Chondrocyte (in vitro differentiated cells): ENCODE measurements at regions not wholly inside any gene's neighbourhood (a gene's known extent, or its start where the extent isn't known, plus 50 kb on each side); places are given as distances from the start of the nearest gene placed in this dataset.

Source experiments
- DNase-seq: peaks from one replicate; pipeline ENCODE4 v3.0.0; 2021; ENCODE audit warnings: mixed read lengths, low spot score
- H3K27ac Mint-ChIP-seq: one replicate; pipeline ENCODE4 v1.8.0; 2021; ENCODE audit warnings: mild to moderate bottlenecking, moderate library complexity, mixed read lengths; ENCODE audit not compliant: unreplicated experiment
- H3K27me3 Mint-ChIP-seq: 2 replicates; pipeline ENCODE4 v1.8.0; 2021; ENCODE audit warnings: low read depth, mixed read lengths
- H3K36me3 Mint-ChIP-seq: 2 replicates; pipeline ENCODE4 v1.8.0; 2021; ENCODE audit warnings: low read depth, mixed read lengths
- H3K4me1 Mint-ChIP-seq: 2 replicates; pipeline ENCODE4 v1.8.0; 2021; ENCODE audit warnings: low read depth, mild to moderate bottlenecking, mixed read lengths
- H3K4me3 Mint-ChIP-seq: one replicate; pipeline ENCODE4 v1.8.0; 2021; ENCODE audit warnings: mild to moderate bottlenecking, moderate library complexity, mixed read lengths; ENCODE audit not compliant: unreplicated experiment
- H3K9me3 Mint-ChIP-seq: 2 replicates; pipeline ENCODE4 v1.8.0; 2021; ENCODE audit warnings: low read depth, mixed read lengths
- CTCF ChIP-seq: fragments of 200-600 bp; sonication (generic); IDR thresholded peaks from 2 replicates; pipeline ENCODE4 v1.5.0; 2021; ENCODE audit warnings: antibody characterized with exemption, mild to moderate bottlenecking, moderate library complexity

- no peak for DNase-seq
- H3K36me3 Mint-ChIP-seq, result peaks cover 9% of the 10 kb centered on the region
- H3K9me3 Mint-ChIP-seq, result peaks cover 15% of the 10 kb centered on the region
- H3K4me1 Mint-ChIP-seq, result peaks cover 24% of the 10 kb centered on the region
- no peak for TF ChIP-seq CTCF
- no peaks in the 10 kb centered on the region for H3K27me3 Mint-ChIP-seq
- H3K27ac Mint-ChIP-seq, result no peak overlapping the region
- H3K4me3 Mint-ChIP-seq, result no peak overlapping the region
These were observed 668.2 kb upstream of the MARCKS start for GRCh38 chr6:113188962-113189361.

- H3K4me3 Mint-ChIP-seq, result no peak overlapping the region
- H3K4me1 Mint-ChIP-seq, result peaks cover 12% of the 10 kb centered on the region
- H3K27me3 Mint-ChIP-seq, result no peaks in the 10 kb centered on the region
- peak; percentile 35 for TF ChIP-seq CTCF
- no peak overlapping the region for H3K27ac Mint-ChIP-seq
- H3K9me3 Mint-ChIP-seq, result peaks cover 15% of the 10 kb centered on the region
- H3K36me3 Mint-ChIP-seq, result peaks cover 9% of the 10 kb centered on the region
- no peak for DNase-seq
These were observed 667.0 kb upstream of the MARCKS start for GRCh38 chr6:113190170-113190569.

DNA sequence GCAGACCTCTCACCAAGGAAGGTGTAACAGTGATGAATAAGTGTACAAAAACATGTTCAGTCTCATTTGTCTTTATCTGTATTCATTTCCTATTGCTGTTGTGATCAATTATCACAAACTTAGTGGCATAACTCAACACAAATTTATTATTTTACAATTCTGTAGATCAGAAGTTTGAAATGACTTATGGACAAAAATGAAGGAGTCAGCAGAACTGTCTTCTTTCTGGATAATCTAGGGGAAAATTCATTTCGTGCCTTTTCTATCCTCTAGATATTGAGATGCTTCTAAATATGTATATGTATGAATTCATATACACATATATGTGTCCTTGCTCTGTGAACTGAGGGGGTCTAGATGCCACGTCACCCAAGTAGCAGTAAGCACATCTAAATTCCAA, 663.1 kb upstream of the MARCKS start:
- TF ChIP-seq CTCF, result no peak
- H3K27ac Mint-ChIP-seq, result no peak overlapping the region
- H3K4me1 Mint-ChIP-seq, result no peaks in the 10 kb centered on the region
- H3K9me3 Mint-ChIP-seq, result peaks cover 15% of the 10 kb centered on the region
- no peak overlapping the region for H3K4me3 Mint-ChIP-seq
- DNase-seq, result no peak
- peaks cover 9% of the 10 kb centered on the region for H3K36me3 Mint-ChIP-seq
- H3K27me3 Mint-ChIP-seq, result no peaks in the 10 kb centered on the region

GRCh38 chr6:113202852-113203714, 654.1 kb upstream of the MARCKS start:
- Mint-ChIP-seq H3K36me3 (peaks cover 1% of the 10 kb centered on the region), H3K4me1 (peaks cover 11% of the 10 kb centered on the region), H3K27ac (no peak overlapping the region), H3K9me3 (peaks cover 4% of the 10 kb centered on the region), H3K4me3 (no peak overlapping the region), H3K27me3 (no peaks in the 10 kb centered on the region)
- TF ChIP-seq CTCF, result no peak
- no peak for DNase-seq

DNA sequence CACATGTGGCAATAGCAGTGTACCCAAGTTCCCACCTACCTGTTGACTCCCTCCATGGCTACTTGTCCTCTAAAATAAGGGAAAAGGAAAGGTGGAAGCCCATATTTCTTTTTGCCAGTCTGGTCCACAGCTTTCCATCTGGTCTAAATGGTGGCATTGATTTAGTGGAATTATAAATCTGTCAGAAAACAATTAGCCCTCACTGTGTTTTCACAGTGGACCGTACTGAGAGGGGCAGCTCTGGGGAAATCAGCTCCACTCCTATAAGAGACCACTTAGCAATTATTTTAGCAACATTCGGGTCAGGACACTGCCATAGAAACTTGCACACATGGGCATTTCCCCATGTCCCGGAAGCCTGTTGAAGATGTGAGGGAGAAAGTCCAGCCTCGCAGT, 653.4 kb upstream of the MARCKS start:
- H3K36me3 Mint-ChIP-seq, result peaks cover 1% of the 10 kb centered on the region
- H3K27me3 Mint-ChIP-seq, result no peaks in the 10 kb centered on the region
- no peak overlapping the region for H3K4me3 Mint-ChIP-seq
- no peak overlapping the region for H3K27ac Mint-ChIP-seq
- no peak for TF ChIP-seq CTCF
- peaks cover 4% of the 10 kb centered on the region for H3K9me3 Mint-ChIP-seq
- H3K4me1 Mint-ChIP-seq, result peaks cover 17% of the 10 kb centered on the region
- no peak for DNase-seq
